Uterus (tissue), 2 donors: ENCODE measurements at regions not wholly inside any gene's neighbourhood (a gene's known extent, or its start where the extent isn't known, plus 50 kb on each side); places are given as distances from the start of the nearest gene placed in this dataset.
"Not testable (repeated sequence)": the region's sequence is repeated elsewhere in the genome, so short reads cannot be mapped to it uniquely, and the experiment has no call there.

Source experiments
- CTCF ChIP-seq, 4 experiments: fragments of 200-600 bp in 2 of 4; fragments of 450-650 bp in 2 of 4; sonication (generic) in 2 of 4; IDR thresholded peaks; one replicate each; pipeline ENCODE4 v1.5.1; 2016 to 2019; ENCODE audit warnings: antibody characterized with exemption in 4 of 4, mild to moderate bottlenecking in 2 of 4, moderate library complexity in 1 of 4
- POLR2A ChIP-seq, 2 donors: fragments of 450-650 bp; IDR thresholded peaks; one replicate each; pipeline ENCODE4 v1.6.1; 2016; ENCODE audit warnings: antibody characterized with exemption in 2 of 2, mild to moderate bottlenecking in 1 of 2, moderate library complexity in 1 of 2

GRCh38 chr14:19268047-19268627, 166.0 kb downstream of the POTEG start:
- TF ChIP-seq CTCF, POLR2A (IDR thresholded peaks at IDR 0.05): not testable (repeated sequence)
